Endothelial cell of umbilical vein (primary cell): ENCODE measurements at regions not wholly inside any gene's neighbourhood (a gene's known extent, or its start where the extent isn't known, plus 50 kb on each side); places are given as distances from the start of the nearest gene placed in this dataset.

Source experiments
- BruUV-seq: library from RNA; stranded (reverse); fragments of 400-500 nt; replicated peaks from 2 replicates; lab custom pipeline; 2021; lab: Mats Ljungman, UMichigan
- CTCF ChIA-PET: fragments of 300-600, 350-600 bp; sonication (Branson Sonifier 250); formaldehyde crosslinking; loops from one replicate; lab custom pipeline; 2021; ENCODE audit warnings: antibody characterized with exemption, inconsistent platforms; lab: Charles Lee
- POLR2A ChIA-PET: fragments of 300-600, 350-600 bp; sonication (Branson Sonifier 250); formaldehyde crosslinking; loops from one replicate; lab custom pipeline; 2021; ENCODE audit warnings: antibody characterized with exemption, inconsistent platforms; lab: Charles Lee
- DNase-seq: peaks from one replicate; pipeline ENCODE4 v3.0.0-alpha.2; 2011; ENCODE audit warnings: low read depth, low spot score
- FAIRE-seq: peaks from 2 replicates; lab custom pipeline; 2011; peaks lifted over from hg19 to GRCh38; lab: Jason Lieb, UNC
- H2AFZ ChIP-seq: 2 replicates; pipeline ENCODE4 v1.6.0; 2012; ENCODE audit warnings: low read depth, low read length, control low read depth, inconsistent platforms
- H3K27ac ChIP-seq: 2 replicates; pipeline ENCODE4 v1.5.1; 2011; ENCODE audit warnings: low read depth, mild to moderate bottlenecking, control low read depth, low read length, moderate library complexity; ENCODE audit not compliant: insufficient read depth
- H3K27me3 ChIP-seq, 2 experiments: 2 replicates each; pipeline versions ENCODE4 v1.6.0 to v1.6.1; 2011; ENCODE audit warnings: low read length in 2 of 2, mixed read lengths in 1 of 2; ENCODE audit not compliant: control insufficient read depth in 2 of 2, insufficient read depth in 2 of 2
- H3K36me3 ChIP-seq, 2 experiments: 2 replicates in 1 of 2; 3 replicates in 1 of 2; pipeline ENCODE4 v1.5.1; 2011; ENCODE audit warnings: low read length in 2 of 2, mild to moderate bottlenecking in 1 of 2, moderate library complexity in 1 of 2; ENCODE audit not compliant: control insufficient read depth in 2 of 2, insufficient read depth in 2 of 2; ENCODE audit errors: extremely low read depth in 1 of 2
- H3K4me1 ChIP-seq: 3 replicates; pipeline ENCODE4 v1.5.1; 2011; ENCODE audit warnings: mild to moderate bottlenecking, low read length; ENCODE audit not compliant: control insufficient read depth, insufficient read depth; ENCODE audit errors: extremely low read depth
- H3K4me2 ChIP-seq: 2 replicates; pipeline ENCODE4 v1.6.1; 2011; ENCODE audit warnings: low read length, control low read depth, mixed read lengths; ENCODE audit not compliant: insufficient read depth
- H3K4me3 ChIP-seq, 3 experiments: fragments of 200-600 bp in 1 of 3; sonication (generic), shearing (Covaris generic) in 1 of 3; replicated peaks in 1 of 3; 2 replicates each; pipeline ENCODE4 v1.5.1; 2011 to 2016; ENCODE audit warnings: control low read depth in 3 of 3, low read length in 3 of 3, mild to moderate bottlenecking in 2 of 3, inconsistent platforms in 1 of 3, low read depth in 1 of 3, moderate library complexity in 1 of 3; ENCODE audit not compliant: insufficient read depth in 1 of 3
- H3K79me2 ChIP-seq: 2 replicates; pipeline ENCODE4 v1.6.0; 2012; ENCODE audit warnings: low read length, inconsistent platforms; ENCODE audit not compliant: control insufficient read depth, insufficient read depth
- H3K9ac ChIP-seq: replicated peaks from 2 replicates; pipeline ENCODE3; 2011; ENCODE audit warnings: low read length, control low read depth; ENCODE audit not compliant: insufficient read depth; ENCODE audit errors: extremely low read depth
- H3K9me1 ChIP-seq: replicated peaks from 3 replicates; pipeline ENCODE4 v1.6.0; 2011; ENCODE audit warnings: mild to moderate bottlenecking, low read length; ENCODE audit not compliant: control insufficient read depth, insufficient read depth; ENCODE audit errors: extremely low read depth
- H3K9me3 ChIP-seq: replicated peaks from 2 replicates; pipeline ENCODE4 v1.5.1; 2012; ENCODE audit warnings: low read length, inconsistent platforms; ENCODE audit not compliant: control insufficient read depth, insufficient read depth
- H4K20me1 ChIP-seq: replicated peaks from 2 replicates; pipeline ENCODE3; 2011; ENCODE audit warnings: mild to moderate bottlenecking, low read length; ENCODE audit not compliant: control insufficient read depth, insufficient read depth; ENCODE audit errors: extremely low read depth
- EZH2 ChIP-seq: IDR thresholded peaks from 2 replicates; pipeline ENCODE4 v1.6.1; 2012; ENCODE audit warnings: borderline replicate concordance, low read depth, mild to moderate bottlenecking, moderate library complexity, low read length, inconsistent platforms; ENCODE audit not compliant: severe bottlenecking
- FOS ChIP-seq: IDR thresholded peaks from 2 replicates; pipeline ENCODE4 v1.6.1; 2011; ENCODE audit warnings: mild to moderate bottlenecking, low read length, moderate library complexity, borderline replicate concordance; ENCODE audit not compliant: insufficient read depth
- GATA2 ChIP-seq: IDR thresholded peaks from 2 replicates; pipeline ENCODE4 v1.7.0; 2011; ENCODE audit warnings: low read depth, mild to moderate bottlenecking, moderate library complexity, mixed read lengths, low read length; ENCODE audit not compliant: insufficient read length, insufficient read depth
- JUN ChIP-seq: IDR thresholded peaks from 2 replicates; pipeline ENCODE4 v1.6.1; 2011; ENCODE audit warnings: borderline replicate concordance, low read depth; ENCODE audit not compliant: insufficient read length, insufficient read depth
- MYC ChIP-seq: IDR thresholded peaks from one replicate; pipeline ENCODE4 v1.6.1; 2011; ENCODE audit warnings: mild to moderate bottlenecking, low read depth, low read length
- POLR2A ChIP-seq: IDR thresholded peaks from 2 replicates; pipeline ENCODE4 v1.6.1; 2012; ENCODE audit warnings: low read depth, mild to moderate bottlenecking, control low read depth, low read length
- POLR2AphosphoS5 ChIP-seq: IDR thresholded peaks from 2 replicates; pipeline ENCODE4 v1.6.1; 2012; ENCODE audit warnings: low read depth, mild to moderate bottlenecking, control low read depth, low read length, moderate library complexity; ENCODE audit not compliant: insufficient read depth
- dilution Hi-C: fragments of 300-500 bp; cut with MboI; formaldehyde crosslinking; loops from one replicate; pipeline ENCODE4 v1.15.0; 2019; ENCODE audit warnings: low sequenced_read_pairs; ENCODE audit not compliant: extremely low pct_ligation_motif_present
- intact Hi-C: fragments of 100-400 bp; cut with micrococcal nuclease; formaldehyde crosslinking; loops from one replicate; pipeline ENCODE4 v1.10.0; 2022
- TF ChIP-seq, protein P1 (sequence below), 2 donors: IDR thresholded peaks; 1 replicate in 1 of 2; 2 replicates in 1 of 2; pipeline ENCODE4 v1.5.1; 2011; ENCODE audit warnings: low read length in 2 of 2, mild to moderate bottlenecking in 2 of 2, moderate library complexity in 2 of 2, control low read depth in 1 of 2, inconsistent platforms in 1 of 2, low read depth in 1 of 2; ENCODE audit not compliant: insufficient read depth in 1 of 2; ENCODE audit errors: extremely low read depth in 1 of 2
- TF ChIP-seq, protein P2 (sequence below): IDR thresholded peaks from 2 replicates; pipeline ENCODE4 v1.6.1; 2011; ENCODE audit not compliant: insufficient read depth, insufficient read length

DNA sequence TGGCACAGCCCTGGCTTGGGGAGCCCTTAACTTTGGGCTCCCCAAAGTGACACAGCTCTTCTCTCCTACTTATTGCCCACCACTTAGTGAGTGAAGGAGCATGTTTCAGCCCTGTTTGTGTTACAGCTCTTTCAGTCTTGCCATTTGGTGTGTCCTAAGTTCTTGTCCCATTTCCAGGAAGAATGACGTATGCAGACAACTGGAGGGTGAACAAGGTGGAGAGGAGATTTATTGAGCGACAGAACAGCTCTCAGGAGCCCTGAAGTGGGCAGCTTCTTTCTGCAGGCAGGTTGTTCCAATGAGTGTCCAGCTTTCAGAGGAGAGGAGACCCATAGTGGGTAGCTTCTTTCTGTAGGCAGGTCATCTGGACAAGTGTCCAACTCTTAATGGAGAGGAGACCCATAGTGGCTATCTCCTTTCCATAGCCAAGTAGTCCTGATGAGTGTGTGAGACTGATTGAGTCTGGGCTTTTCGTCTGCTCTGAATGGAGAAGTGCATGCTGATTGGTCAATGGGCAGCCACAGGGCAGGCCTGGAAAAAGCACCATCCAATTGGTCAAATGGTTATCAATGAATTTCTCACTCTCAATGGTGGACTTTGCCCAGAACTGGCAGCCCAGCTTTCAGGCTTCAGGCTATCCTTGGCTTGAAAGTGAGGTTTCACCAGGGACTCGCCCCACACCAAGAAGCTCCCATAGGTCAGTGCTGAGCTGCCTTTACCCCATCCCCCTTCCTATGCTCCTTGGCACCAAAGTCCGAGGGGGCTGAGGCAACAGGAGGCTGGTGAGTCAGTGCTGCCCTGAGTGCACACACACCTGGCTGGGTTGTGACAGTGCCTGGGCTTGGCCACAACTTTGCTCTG, 688.2 kb downstream of the NYAP2 start:
- Histone ChIP-seq H3K27ac (no peak overlapping the region), H3K4me3 (no peak overlapping the region), H3K27me3 (no peaks in the 10 kb centered on the region), H3K9me1 (no peaks in the 10 kb centered on the region), H3K79me2 (no peaks in the 10 kb centered on the region), H3K9ac (no peak overlapping the region), H3K4me1 (no peaks in the 10 kb centered on the region), H4K20me1 (no peaks in the 10 kb centered on the region), H3K36me3 (no peaks in the 10 kb centered on the region), H3K9me3 (no peaks in the 10 kb centered on the region), H2AFZ (no peak overlapping the region), H3K4me2 (no peak overlapping the region)
- no TSS peak for BruUV-seq
- DNase-seq (no peak), FAIRE-seq (no peak)
- CTCF ChIA-PET = no interaction called here
- dilution Hi-C loops (no loop called here), intact Hi-C loops (no loop called here)
- POLR2A ChIA-PET = no interaction called here
- TF ChIP-seq MYC = no peak
- TF ChIP-seq GATA2 = no peak
- no peak for TF ChIP-seq POLR2AphosphoS5
- TF ChIP-seq, protein P1, sequence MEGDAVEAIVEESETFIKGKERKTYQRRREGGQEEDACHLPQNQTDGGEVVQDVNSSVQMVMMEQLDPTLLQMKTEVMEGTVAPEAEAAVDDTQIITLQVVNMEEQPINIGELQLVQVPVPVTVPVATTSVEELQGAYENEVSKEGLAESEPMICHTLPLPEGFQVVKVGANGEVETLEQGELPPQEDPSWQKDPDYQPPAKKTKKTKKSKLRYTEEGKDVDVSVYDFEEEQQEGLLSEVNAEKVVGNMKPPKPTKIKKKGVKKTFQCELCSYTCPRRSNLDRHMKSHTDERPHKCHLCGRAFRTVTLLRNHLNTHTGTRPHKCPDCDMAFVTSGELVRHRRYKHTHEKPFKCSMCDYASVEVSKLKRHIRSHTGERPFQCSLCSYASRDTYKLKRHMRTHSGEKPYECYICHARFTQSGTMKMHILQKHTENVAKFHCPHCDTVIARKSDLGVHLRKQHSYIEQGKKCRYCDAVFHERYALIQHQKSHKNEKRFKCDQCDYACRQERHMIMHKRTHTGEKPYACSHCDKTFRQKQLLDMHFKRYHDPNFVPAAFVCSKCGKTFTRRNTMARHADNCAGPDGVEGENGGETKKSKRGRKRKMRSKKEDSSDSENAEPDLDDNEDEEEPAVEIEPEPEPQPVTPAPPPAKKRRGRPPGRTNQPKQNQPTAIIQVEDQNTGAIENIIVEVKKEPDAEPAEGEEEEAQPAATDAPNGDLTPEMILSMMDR (IDR thresholded peaks at IDR 0.05; ENCODE audit: extremely low read depth in 1 of 2, insufficient read depth in 1 of 2, low read depth in 1 of 2, low read length in 2 of 2) = no peak
- TF ChIP-seq, protein P2, sequence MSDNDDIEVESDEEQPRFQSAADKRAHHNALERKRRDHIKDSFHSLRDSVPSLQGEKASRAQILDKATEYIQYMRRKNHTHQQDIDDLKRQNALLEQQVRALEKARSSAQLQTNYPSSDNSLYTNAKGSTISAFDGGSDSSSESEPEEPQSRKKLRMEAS = no peak
- no peak for TF ChIP-seq FOS
- no peak for TF ChIP-seq EZH2
- TF ChIP-seq JUN = no peak
- TF ChIP-seq POLR2A = no peak
